H1 (cell line): ENCODE measurements at regions not wholly inside any gene's neighbourhood (a gene's known extent, or its start where the extent isn't known, plus 50 kb on each side); places are given as distances from the start of the nearest gene placed in this dataset.

ENCODE experiments used
- SIN3A ChIP-seq, 2 experiments: IDR thresholded peaks in 1 of 2; conservative IDR thresholded peaks in 1 of 2; 2 replicates each; pipeline ENCODE4 v1.6.1; 2011 to 2012; ENCODE audit warnings: low read length in 2 of 2, improper control_type of control experiment in 1 of 2, low read depth in 1 of 2, mild to moderate bottlenecking in 1 of 2

- no peak for TF ChIP-seq SIN3A (conservative IDR thresholded peaks at IDR 0.05 in 1 of 2, IDR thresholded peaks at IDR 0.05 in 1 of 2; ENCODE audit: low read depth in 1 of 2, low read length in 2 of 2)
- TF ChIP-seq, all 59 proteins: peak for 0
Measured at GRCh38 chr20:24309596-24309995, 159.8 kb upstream of the SYNDIG1 start (continued).
